H9 (cell line): ENCODE measurements at regions not wholly inside any gene's neighbourhood (a gene's known extent, or its start where the extent isn't known, plus 50 kb on each side); places are given as distances from the start of the nearest gene placed in this dataset.

Experiments
- DNase-seq: peaks from one replicate; pipeline ENCODE4 v3.0.0-alpha.2; 2017
- H2AFZ ChIP-seq: one replicate; pipeline ENCODE4 v1.6.1; 2013; ENCODE audit warnings: mild to moderate bottlenecking, low read length, control low read depth, moderate library complexity
- H2AK5ac ChIP-seq: 2 replicates; pipeline ENCODE4 v1.6.1; 2013; ENCODE audit warnings: low read length, control low read depth, mixed read lengths; ENCODE audit not compliant: insufficient read length
- H2BK120ac ChIP-seq: one replicate; pipeline ENCODE4 v1.6.1; 2013; ENCODE audit warnings: low read depth, mild to moderate bottlenecking, low read length, control low read depth, inconsistent platforms; ENCODE audit not compliant: poor library complexity, severe bottlenecking
- H2BK12ac ChIP-seq: 2 replicates; pipeline ENCODE4 v1.6.1; 2013; ENCODE audit warnings: low read length, control low read depth, mixed read lengths, low read depth; ENCODE audit not compliant: insufficient read length
- H2BK15ac ChIP-seq: 2 replicates; pipeline ENCODE4 v1.6.1; 2013; ENCODE audit warnings: low read depth, low read length, control low read depth
- H2BK20ac ChIP-seq: one replicate; pipeline ENCODE4 v1.6.1; 2013; ENCODE audit warnings: low read depth, mild to moderate bottlenecking, low read length, control low read depth, inconsistent platforms; ENCODE audit not compliant: poor library complexity, severe bottlenecking
- H2BK5ac ChIP-seq: 2 replicates; pipeline ENCODE4 v1.6.1; 2013; ENCODE audit warnings: low read length, control low read depth, mixed read lengths; ENCODE audit not compliant: insufficient read length
- H3K14ac ChIP-seq: 2 replicates; pipeline ENCODE4 v1.6.1; 2013; ENCODE audit warnings: low read length, control low read depth; ENCODE audit not compliant: insufficient read depth
- H3K18ac ChIP-seq: 2 replicates; pipeline ENCODE4 v1.6.1; 2013; ENCODE audit warnings: low read depth, mild to moderate bottlenecking, mixed read lengths, low read length, control low read depth; ENCODE audit not compliant: insufficient read length
- H3K23ac ChIP-seq: 2 replicates; pipeline ENCODE4 v1.6.1; 2013; ENCODE audit warnings: low read length, control low read depth, mixed read lengths, low read depth; ENCODE audit not compliant: insufficient read length
- H3K23me2 ChIP-seq: 2 replicates; pipeline ENCODE4 v1.6.1; 2013; ENCODE audit warnings: low read depth, mild to moderate bottlenecking, mixed read lengths, low read length, control low read depth; ENCODE audit not compliant: insufficient read length, poor library complexity, severe bottlenecking
- H3K27ac ChIP-seq: 2 replicates; pipeline ENCODE4 v1.5.1; 2013; ENCODE audit warnings: low read length, control low read depth, mixed read lengths, low read depth; ENCODE audit not compliant: insufficient read length
- H3K27me3 ChIP-seq: 2 replicates; pipeline ENCODE4 v1.6.1; 2013; ENCODE audit warnings: low read length, control low read depth, inconsistent platforms; ENCODE audit not compliant: insufficient read depth
- H3K4ac ChIP-seq: 2 replicates; pipeline ENCODE4 v1.6.1; 2013; ENCODE audit warnings: low read depth, mild to moderate bottlenecking, control low read depth, inconsistent platforms, low read length, moderate library complexity
- H3K4me1 ChIP-seq: 2 replicates; pipeline ENCODE4 v1.6.1; 2013; ENCODE audit warnings: low read length, control low read depth, inconsistent platforms; ENCODE audit not compliant: insufficient read depth
- H3K4me2 ChIP-seq: 2 replicates; pipeline ENCODE4 v1.6.1; 2013; ENCODE audit warnings: low read length, control low read depth, mixed read lengths; ENCODE audit not compliant: insufficient read length, insufficient read depth
- H3K56ac ChIP-seq: 2 replicates; pipeline ENCODE4 v1.6.1; 2013; ENCODE audit warnings: low read depth, mild to moderate bottlenecking, mixed read lengths, low read length, control low read depth; ENCODE audit not compliant: insufficient read length
- H3K79me1 ChIP-seq: 2 replicates; pipeline ENCODE4 v1.6.1; 2013; ENCODE audit warnings: low read depth, mild to moderate bottlenecking, moderate library complexity, low read length, control low read depth, inconsistent platforms; ENCODE audit not compliant: insufficient read depth, poor library complexity, severe bottlenecking
- H3K79me2 ChIP-seq: 2 replicates; pipeline ENCODE4 v1.6.1; 2013; ENCODE audit warnings: low read length, control low read depth, inconsistent platforms; ENCODE audit not compliant: insufficient read depth
- H3K9ac ChIP-seq: 2 replicates; pipeline ENCODE4 v1.6.1; 2013; ENCODE audit warnings: low read length, control low read depth, mixed read lengths; ENCODE audit not compliant: insufficient read length; ENCODE audit errors: extremely low read depth
- H3K9me3 ChIP-seq: one replicate; pipeline ENCODE4 v1.6.1; 2013; ENCODE audit warnings: low read depth, low read length, inconsistent platforms; ENCODE audit not compliant: control insufficient read depth
- H3T11ph ChIP-seq: one replicate; pipeline ENCODE4 v1.6.1; 2013; ENCODE audit warnings: mild to moderate bottlenecking, low read length, control low read depth, inconsistent platforms
- H4K20me1 ChIP-seq: one replicate; pipeline ENCODE4 v1.6.1; 2013; ENCODE audit not compliant: control insufficient read depth, insufficient read length, insufficient read depth
- H4K5ac ChIP-seq: 2 replicates; pipeline ENCODE4 v1.6.1; 2013; ENCODE audit warnings: low read depth, mild to moderate bottlenecking, mixed read lengths, low read length, control low read depth; ENCODE audit not compliant: insufficient read length
- H4K8ac ChIP-seq: replicated peaks from 2 replicates; pipeline ENCODE4 v1.6.1; 2013; ENCODE audit warnings: low read length, control low read depth, mixed read lengths, low read depth; ENCODE audit not compliant: insufficient read length
- H4K91ac ChIP-seq: 2 replicates; pipeline ENCODE4 v1.6.1; 2013; ENCODE audit warnings: low read depth, mild to moderate bottlenecking, moderate library complexity, mixed read lengths, low read length, control low read depth; ENCODE audit not compliant: insufficient read length
- H3K27ac Mint-ChIP-seq, 3 experiments: 2 replicates in 2 of 3; 3 replicates in 1 of 3; pipeline ENCODE4 v1.8.0; 2020 to 2021; ENCODE audit warnings: mixed read lengths in 3 of 3, mild to moderate bottlenecking in 1 of 3, moderate library complexity in 1 of 3
- H3K27me3 Mint-ChIP-seq: 2 replicates; pipeline ENCODE4 v1.8.0; 2021; ENCODE audit warnings: low read depth, mild to moderate bottlenecking, moderate library complexity, mixed read lengths
- H3K36me3 Mint-ChIP-seq, 3 experiments: 2 replicates in 2 of 3; 3 replicates in 1 of 3; pipeline ENCODE4 v1.8.0; 2020 to 2021; ENCODE audit warnings: low read depth in 3 of 3, mixed read lengths in 3 of 3; ENCODE audit not compliant: insufficient read depth in 1 of 3
- H3K4me1 Mint-ChIP-seq, 2 experiments: 2 replicates each; pipeline ENCODE4 v1.8.0; 2020; ENCODE audit warnings: mixed read lengths in 2 of 2
- H3K4me3 Mint-ChIP-seq, 2 experiments: 2 replicates in 1 of 2; 3 replicates in 1 of 2; pipeline ENCODE4 v1.8.0; 2020 to 2021; ENCODE audit warnings: mild to moderate bottlenecking in 2 of 2, mixed read lengths in 2 of 2, moderate library complexity in 1 of 2
- H3K9me3 Mint-ChIP-seq, 2 experiments: 2 replicates in 1 of 2; 3 replicates in 1 of 2; pipeline ENCODE4 v1.8.0; 2020; ENCODE audit warnings: mild to moderate bottlenecking in 2 of 2, mixed read lengths in 2 of 2, moderate library complexity in 1 of 2
- CTCF ChIP-seq: fragments of 200-600 bp; sonication (generic); conservative IDR thresholded peaks from 3 replicates; pipeline ENCODE4 v1.8.0; 2021; ENCODE audit warnings: antibody characterized with exemption, mild to moderate bottlenecking
- WGBS: extraction: QIAGEN DNeasy Blood & Tissue Kit; methylation state at CpG from one replicate; pipeline ENCODE4 v1.1.7; 2013; ENCODE audit warnings: missing lambda C conversion rate, low lambda C conversion rate, mixed read lengths; ENCODE audit not compliant: insufficient read length; ENCODE audit errors: extremely low coverage; 5-methylcytosine and 5-hydroxymethylcytosine counted together

DNA sequence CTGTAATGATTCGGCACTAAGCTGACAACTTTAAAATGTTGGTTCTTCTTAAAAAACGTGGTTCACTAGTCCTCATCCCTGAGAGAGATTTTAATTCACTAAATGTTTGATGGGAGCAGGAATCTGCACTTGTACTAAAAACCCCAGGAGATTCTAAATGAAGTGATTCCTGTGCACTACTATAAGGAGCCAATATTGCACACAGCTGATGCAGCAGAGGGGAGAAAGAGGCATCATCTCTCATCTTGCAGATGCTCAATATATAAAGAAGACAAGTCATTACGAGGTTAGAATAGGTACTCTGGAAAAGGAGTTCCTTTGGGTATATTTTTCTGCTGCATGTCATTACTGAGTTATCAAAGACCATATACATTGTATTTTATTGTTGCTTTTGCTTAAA is 207.6 kb upstream of the RASGEF1B start:
- no peaks in the 10 kb centered on the region for H3K9me3 Mint-ChIP-seq
- no CpG with 5 or more reads among the region's 3 CpGs for WGBS
- H3K4me3 Mint-ChIP-seq, result no peak overlapping the region
- Histone ChIP-seq H2BK15ac (no peak overlapping the region), H3K9ac (no peak overlapping the region), H4K5ac (no peak overlapping the region), H4K8ac (no peak overlapping the region), H2BK20ac (no peak overlapping the region), H3K14ac (no peak overlapping the region), H3K23me2 (no peaks in the 10 kb centered on the region), H3K18ac (no peak overlapping the region), H2AFZ (no peak overlapping the region), H3K27ac (no peak overlapping the region), H3K79me1 (no peaks in the 10 kb centered on the region), H3K4me1 (no peaks in the 10 kb centered on the region), H3K56ac (no peak overlapping the region), H3T11ph (no peak overlapping the region), H4K20me1 (no peaks in the 10 kb centered on the region), H3K4ac (no peak overlapping the region), H4K91ac (no peak overlapping the region), H3K23ac (no peak overlapping the region), H2AK5ac (no peak overlapping the region), H2BK120ac (no peak overlapping the region), H2BK12ac (no peak overlapping the region), H3K4me2 (no peak overlapping the region), H2BK5ac (no peak overlapping the region), H3K79me2 (no peaks in the 10 kb centered on the region), H3K27me3 (no peaks in the 10 kb centered on the region), H3K9me3 (no peaks in the 10 kb centered on the region)
- DNase-seq, result no peak
- H3K4me1 Mint-ChIP-seq, result peaks cover 8 to 9% of the 10 kb centered on the region in 2 experiments
- no peaks in the 10 kb centered on the region for H3K36me3 Mint-ChIP-seq
- H3K27ac Mint-ChIP-seq, result no peak overlapping the region
- no peaks in the 10 kb centered on the region for H3K27me3 Mint-ChIP-seq
- no peak for TF ChIP-seq CTCF
